PC-3 (cell line): ENCODE measurements at regions not wholly inside any gene's neighbourhood (a gene's known extent, or its start where the extent isn't known, plus 50 kb on each side); places are given as distances from the start of the nearest gene placed in this dataset.

ENCODE experiments used
- CTCF ChIP-seq: fragments of 300-600 bp; sonication (generic); conservative IDR thresholded peaks from 2 replicates; pipeline ENCODE4 v1.5.1; 2017; ENCODE audit warnings: antibody characterized with exemption, low read depth, mild to moderate bottlenecking, low read length
- EZH2 ChIP-seq: fragments of 300-600 bp; sonication (generic); IDR thresholded peaks from one replicate; pipeline ENCODE4 v1.6.1; 2017; ENCODE audit warnings: antibody characterized with exemption, mild to moderate bottlenecking, low read length; ENCODE audit not compliant: unreplicated experiment

- TF ChIP-seq EZH2, result no peak
- no peak for TF ChIP-seq CTCF
These were observed 75.8 kb upstream of the PCSK5 start for GRCh38 chr9:75814667-75815066.
